Skeletal muscle satellite cell (primary cell): ENCODE measurements at regions not wholly inside any gene's neighbourhood (a gene's known extent, or its start where the extent isn't known, plus 50 kb on each side); places are given as distances from the start of the nearest gene placed in this dataset.

ENCODE experiments used
- H3K27me3 ChIP-seq: 2 replicates; pipeline ENCODE4 v1.7.0; 2013; ENCODE audit warnings: low read length; ENCODE audit not compliant: control insufficient read depth, insufficient read depth
- H3K36me3 ChIP-seq: 2 replicates; pipeline ENCODE4 v1.7.0; 2013; ENCODE audit warnings: mild to moderate bottlenecking, control low read depth, low read length; ENCODE audit not compliant: insufficient read depth
- H3K4me1 ChIP-seq: 2 replicates; pipeline ENCODE4 v1.7.0; 2013; ENCODE audit warnings: low read length; ENCODE audit not compliant: control insufficient read depth, insufficient read depth
- H3K4me2 ChIP-seq: 2 replicates; pipeline ENCODE4 v1.7.0; 2013; ENCODE audit warnings: mild to moderate bottlenecking, low read length
- H3K4me3 ChIP-seq: 2 replicates; pipeline ENCODE4 v1.7.0; 2013; ENCODE audit warnings: low read length
- H3K9ac ChIP-seq: 2 replicates; pipeline ENCODE4 v1.7.0; 2013; ENCODE audit warnings: mild to moderate bottlenecking, low read depth, low read length, moderate library complexity
- H3K9me3 ChIP-seq: replicated peaks from 2 replicates; pipeline ENCODE4 v1.7.0; 2013; ENCODE audit warnings: mild to moderate bottlenecking, control low read depth, low read length

DNA sequence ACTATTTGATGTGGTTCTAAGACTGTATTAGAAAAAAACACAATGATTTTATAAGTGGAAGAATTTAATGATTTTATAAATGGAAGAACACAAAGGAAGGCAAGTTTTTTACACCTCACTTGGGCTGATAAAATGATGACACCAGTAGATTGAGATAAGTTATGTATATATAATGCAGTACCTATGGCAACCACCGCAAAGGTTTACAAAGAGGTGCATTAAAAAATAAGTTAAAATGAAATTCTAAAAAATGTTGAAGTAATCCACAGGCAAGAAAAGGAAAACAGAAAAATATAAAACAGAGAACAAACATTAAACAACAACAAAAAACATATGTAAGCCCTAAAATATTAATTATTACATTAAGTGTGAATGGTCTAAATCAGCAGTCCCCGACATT lies 490.9 kb upstream of the AADAT start:
- Histone ChIP-seq H3K9me3 (no peaks in the 10 kb centered on the region), H3K4me1 (no peaks in the 10 kb centered on the region), H3K9ac (no peak overlapping the region), H3K4me2 (no peak overlapping the region), H3K36me3 (no peaks in the 10 kb centered on the region), H3K4me3 (no peak overlapping the region), H3K27me3 (no peaks in the 10 kb centered on the region)

DNA sequence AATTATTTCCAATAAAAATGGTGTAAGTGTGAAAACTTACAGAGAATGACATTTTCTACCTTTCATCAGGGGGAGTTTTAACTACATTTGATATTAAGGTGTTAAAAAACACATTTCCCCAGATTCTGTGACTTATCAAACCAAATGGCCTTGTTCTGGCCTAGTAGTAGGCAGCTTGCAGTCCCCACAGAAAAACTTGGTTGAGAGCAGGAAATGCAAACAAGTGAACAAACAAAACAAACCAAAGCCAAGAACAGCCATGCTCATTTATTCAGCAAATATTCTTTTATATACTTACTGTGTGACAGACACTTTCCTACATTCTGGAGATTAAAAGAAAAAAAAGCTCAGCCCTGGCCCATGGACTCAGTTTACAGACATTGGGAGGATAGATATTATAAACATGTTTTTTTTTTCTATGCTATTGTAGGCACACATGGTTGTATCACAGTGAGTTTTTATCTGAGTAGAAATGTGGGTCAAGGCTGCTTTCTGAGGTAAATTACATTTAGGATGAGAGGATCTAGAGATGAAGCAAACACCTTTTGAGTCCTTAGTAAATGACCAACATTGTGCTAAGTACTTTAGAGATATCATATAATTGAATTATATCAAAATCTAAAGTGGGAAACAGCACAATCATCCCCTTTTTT lies 449.2 kb upstream of the AADAT start:
- Histone ChIP-seq H3K4me3 (no peak overlapping the region), H3K36me3 (no peaks in the 10 kb centered on the region), H3K27me3 (no peaks in the 10 kb centered on the region), H3K9ac (no peak overlapping the region), H3K9me3 (peaks cover 2% of the 10 kb centered on the region), H3K4me2 (no peak overlapping the region), H3K4me1 (no peaks in the 10 kb centered on the region)

DNA sequence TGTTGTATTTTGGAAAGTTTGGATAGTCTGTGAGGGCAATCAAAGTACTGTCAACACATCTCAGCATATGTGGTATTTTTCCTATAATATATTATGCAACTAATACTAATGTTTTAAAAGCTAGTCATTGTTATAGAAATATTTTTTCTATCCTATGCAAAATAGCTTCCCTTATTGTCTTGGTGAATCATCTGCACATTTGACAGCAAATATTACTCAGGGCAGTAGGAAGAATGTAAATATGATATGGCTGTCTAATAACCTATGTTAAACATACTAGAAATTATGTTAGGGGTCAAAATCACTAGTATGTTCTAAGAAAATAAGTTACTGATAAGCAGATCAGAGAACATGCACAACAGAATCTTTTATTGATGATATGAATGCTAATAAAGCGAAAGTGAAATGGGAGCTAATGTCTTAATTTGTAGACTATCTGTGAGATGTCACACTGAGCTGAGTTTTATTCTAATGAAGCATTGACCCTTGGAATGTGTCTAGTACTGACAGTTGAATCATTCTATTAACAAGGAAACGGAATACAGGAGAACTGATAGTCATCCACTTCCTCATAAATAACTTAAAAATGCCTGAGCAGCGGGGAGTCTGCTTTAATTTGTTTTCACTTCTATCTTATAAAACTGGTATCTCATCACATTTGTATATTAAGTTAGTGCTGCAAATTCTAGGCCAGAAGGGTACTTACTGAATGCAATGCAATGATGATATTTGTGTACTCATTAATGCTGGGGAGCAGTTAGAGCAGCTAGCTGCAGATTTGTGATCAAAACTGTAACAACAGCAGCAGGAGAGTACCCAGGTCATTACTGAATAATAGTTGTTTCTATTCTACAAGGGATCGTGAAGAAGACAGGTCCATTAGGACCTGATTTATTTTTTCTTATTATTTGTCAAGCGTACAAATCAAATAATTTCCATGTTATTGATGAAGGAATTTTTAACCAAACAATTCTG lies 440.3 kb upstream of the AADAT start:
- H3K9ac ChIP-seq, result no peak overlapping the region
- no peak overlapping the region for H3K4me3 ChIP-seq
- H3K27me3 ChIP-seq, result no peaks in the 10 kb centered on the region
- no peaks in the 10 kb centered on the region for H3K4me1 ChIP-seq
- H3K36me3 ChIP-seq, result no peaks in the 10 kb centered on the region
- peak overlapping the region; percentile 16 for H3K4me2 ChIP-seq
- no peaks in the 10 kb centered on the region for H3K9me3 ChIP-seq

DNA sequence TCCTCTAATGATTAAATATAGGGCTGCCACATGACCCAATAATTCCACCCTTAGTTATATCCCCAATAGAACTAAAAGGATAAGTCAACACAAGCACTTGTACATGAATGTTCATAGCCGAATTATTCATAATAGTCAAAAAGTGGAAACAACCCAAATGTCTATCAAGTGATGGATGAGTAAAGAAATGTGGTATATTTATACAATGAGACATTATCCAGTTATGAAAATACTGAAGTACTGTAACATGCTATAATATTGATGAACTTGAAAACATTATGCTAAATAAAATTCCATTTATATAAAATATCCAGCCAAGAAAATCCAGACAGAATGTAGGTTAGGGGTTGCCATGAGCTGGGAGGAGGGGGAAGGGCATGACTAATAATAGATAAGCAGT lies 436.7 kb upstream of the AADAT start:
- no peak overlapping the region for H3K4me2 ChIP-seq
- no peaks in the 10 kb centered on the region for H3K9me3 ChIP-seq
- H3K36me3 ChIP-seq, result no peaks in the 10 kb centered on the region
- no peak overlapping the region for H3K4me3 ChIP-seq
- no peaks in the 10 kb centered on the region for H3K4me1 ChIP-seq
- H3K27me3 ChIP-seq, result no peaks in the 10 kb centered on the region
- H3K9ac ChIP-seq, result no peak overlapping the region

DNA sequence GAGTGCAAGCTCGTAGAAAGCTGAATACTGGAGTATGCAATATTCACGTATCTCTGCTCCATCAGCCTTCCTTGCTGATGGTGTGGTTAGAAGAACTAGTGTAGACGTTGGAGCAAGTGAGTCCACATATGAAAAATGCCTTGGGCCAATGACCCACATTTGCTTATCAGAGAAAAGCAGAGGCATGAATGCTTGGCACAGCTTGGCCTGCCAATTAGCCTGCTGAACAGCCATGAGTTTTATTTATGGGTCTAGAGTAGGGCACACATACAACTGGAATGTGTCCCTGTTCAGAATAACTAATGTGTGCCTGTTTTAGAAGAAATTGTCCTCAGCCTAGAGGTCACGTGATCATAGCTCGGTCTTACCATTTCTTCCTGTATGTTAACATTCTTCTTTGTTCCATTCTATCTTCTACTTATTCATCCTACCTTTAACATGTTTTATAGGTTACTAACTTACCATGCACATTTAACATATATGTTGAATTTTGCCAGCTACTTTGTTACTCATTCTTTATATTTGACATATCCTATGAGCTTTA lies 432.7 kb upstream of the AADAT start:
- no peaks in the 10 kb centered on the region for H3K9me3 ChIP-seq
- H3K4me3 ChIP-seq, result no peak overlapping the region
- H3K9ac ChIP-seq, result no peak overlapping the region
- H3K36me3 ChIP-seq, result no peaks in the 10 kb centered on the region
- H3K4me1 ChIP-seq, result no peaks in the 10 kb centered on the region
- no peaks in the 10 kb centered on the region for H3K27me3 ChIP-seq
- no peak overlapping the region for H3K4me2 ChIP-seq

DNA sequence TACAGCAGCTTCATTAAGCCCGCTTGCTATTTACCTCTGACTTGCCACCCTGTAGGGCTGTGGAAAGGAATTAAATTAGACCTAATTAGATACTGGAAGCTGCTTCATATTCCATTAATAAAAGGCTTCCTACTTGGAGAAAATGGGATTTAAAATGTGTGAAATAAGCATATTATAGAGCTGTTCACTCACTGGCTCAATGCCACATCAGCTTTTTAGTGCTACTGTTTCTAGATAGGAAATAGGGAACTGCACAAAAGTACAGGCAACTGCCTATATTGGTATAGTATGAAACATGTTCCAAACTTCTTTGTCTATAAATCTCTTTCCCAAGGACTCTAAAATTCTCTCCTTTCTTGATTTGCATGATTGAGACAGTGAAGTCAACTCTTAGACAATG lies 407.9 kb upstream of the AADAT start:
- H3K4me2 ChIP-seq, result no peak overlapping the region
- H3K4me3 ChIP-seq, result no peak overlapping the region
- no peaks in the 10 kb centered on the region for H3K9me3 ChIP-seq
- no peak overlapping the region for H3K9ac ChIP-seq
- no peaks in the 10 kb centered on the region for H3K27me3 ChIP-seq
- no peaks in the 10 kb centered on the region for H3K4me1 ChIP-seq
- no peaks in the 10 kb centered on the region for H3K36me3 ChIP-seq

DNA sequence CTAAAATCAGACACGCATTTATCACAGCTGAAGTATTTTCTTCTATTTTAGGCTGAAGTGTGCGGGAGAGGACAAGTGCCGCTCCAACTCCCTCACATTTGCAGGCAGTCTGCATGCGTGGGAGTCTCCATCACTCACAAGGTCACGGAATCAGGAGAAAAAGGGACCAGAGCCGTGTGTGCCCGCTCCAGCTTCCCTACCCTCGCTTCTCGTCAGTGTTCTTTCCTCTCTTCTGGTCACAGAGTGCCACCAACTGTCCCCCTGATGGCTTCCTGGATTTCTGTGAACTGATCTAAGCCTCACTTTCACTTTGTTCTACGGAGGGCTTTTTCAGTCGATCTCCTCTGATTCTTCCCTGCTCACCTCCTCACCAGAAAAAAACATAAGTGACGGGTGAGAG lies 407.4 kb upstream of the AADAT start:
- H3K9me3 ChIP-seq, result no peaks in the 10 kb centered on the region
- no peak overlapping the region for H3K9ac ChIP-seq
- H3K4me2 ChIP-seq, result no peak overlapping the region
- H3K4me3 ChIP-seq, result no peak overlapping the region
- H3K36me3 ChIP-seq, result no peaks in the 10 kb centered on the region
- no peaks in the 10 kb centered on the region for H3K4me1 ChIP-seq
- H3K27me3 ChIP-seq, result no peaks in the 10 kb centered on the region

DNA sequence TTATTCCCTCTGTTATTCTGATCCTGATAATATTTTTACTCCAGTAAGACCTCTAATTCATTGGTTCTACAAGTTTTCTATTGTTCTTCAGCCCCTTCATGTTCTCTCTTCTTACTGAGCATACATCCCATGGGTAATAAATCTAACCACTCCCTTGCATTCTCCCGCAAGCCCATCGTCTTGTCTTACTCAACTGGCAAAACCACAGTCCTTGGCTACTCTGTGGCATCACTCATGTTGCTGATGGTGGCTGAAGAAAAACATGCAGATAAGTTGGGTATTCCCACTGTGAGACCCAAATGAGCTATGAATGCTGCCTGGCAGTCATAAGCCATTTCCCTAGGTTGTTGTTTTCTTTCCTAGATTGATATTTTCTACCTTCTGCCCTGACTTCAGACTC lies 402.2 kb upstream of the AADAT start:
- Histone ChIP-seq H3K27me3 (no peaks in the 10 kb centered on the region), H3K36me3 (no peaks in the 10 kb centered on the region), H3K4me2 (no peak overlapping the region), H3K4me1 (no peaks in the 10 kb centered on the region), H3K4me3 (no peak overlapping the region), H3K9ac (no peak overlapping the region), H3K9me3 (no peaks in the 10 kb centered on the region)

DNA sequence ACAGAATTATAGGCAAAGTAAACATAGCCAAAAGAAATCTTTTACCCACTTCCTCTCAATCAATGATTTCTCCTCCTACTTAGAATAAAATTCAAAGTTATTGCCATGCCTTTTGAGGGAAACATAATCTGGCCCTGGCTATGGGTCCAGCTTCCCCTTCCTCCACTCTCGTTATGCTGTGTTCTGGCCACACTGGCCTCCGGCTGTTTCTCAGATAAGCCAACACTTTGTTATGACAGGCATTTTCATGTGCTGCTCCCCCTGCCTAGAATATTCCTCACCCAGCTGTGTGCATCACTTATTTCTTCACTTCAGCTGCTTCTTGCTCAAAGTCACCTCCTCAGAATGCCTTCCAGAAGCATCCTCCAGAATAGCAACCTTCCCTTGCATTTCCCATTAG lies 386.6 kb upstream of the AADAT start:
- no peaks in the 10 kb centered on the region for H3K9me3 ChIP-seq
- no peaks in the 10 kb centered on the region for H3K36me3 ChIP-seq
- no peaks in the 10 kb centered on the region for H3K27me3 ChIP-seq
- H3K4me2 ChIP-seq, result no peak overlapping the region
- no peaks in the 10 kb centered on the region for H3K4me1 ChIP-seq
- no peak overlapping the region for H3K4me3 ChIP-seq
- H3K9ac ChIP-seq, result no peak overlapping the region

DNA sequence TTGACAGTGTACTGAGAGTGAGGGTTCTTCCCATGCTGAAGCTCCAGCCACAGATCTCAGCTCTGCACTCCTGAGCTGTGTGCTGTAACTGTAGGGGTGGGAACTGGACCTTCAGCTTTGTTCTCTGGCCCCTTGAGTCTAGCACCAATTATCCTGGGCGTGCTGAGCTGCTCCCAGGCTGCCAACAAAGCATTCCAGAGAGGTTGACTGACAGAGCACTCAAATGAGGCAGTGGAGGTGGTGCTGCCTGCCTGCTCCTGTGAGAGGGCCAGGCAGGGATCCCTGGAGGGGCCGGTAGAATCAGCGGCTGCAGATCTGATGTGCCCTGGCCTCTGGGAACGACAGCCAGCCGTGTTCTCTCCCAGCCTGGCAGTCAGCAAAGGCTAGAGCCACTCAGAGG lies 375.7 kb upstream of the AADAT start:
- no peaks in the 10 kb centered on the region for H3K36me3 ChIP-seq
- peaks cover 5% of the 10 kb centered on the region for H3K9me3 ChIP-seq
- no peaks in the 10 kb centered on the region for H3K4me1 ChIP-seq
- no peak overlapping the region for H3K9ac ChIP-seq
- H3K4me3 ChIP-seq, result no peak overlapping the region
- H3K4me2 ChIP-seq, result no peak overlapping the region
- no peaks in the 10 kb centered on the region for H3K27me3 ChIP-seq

DNA sequence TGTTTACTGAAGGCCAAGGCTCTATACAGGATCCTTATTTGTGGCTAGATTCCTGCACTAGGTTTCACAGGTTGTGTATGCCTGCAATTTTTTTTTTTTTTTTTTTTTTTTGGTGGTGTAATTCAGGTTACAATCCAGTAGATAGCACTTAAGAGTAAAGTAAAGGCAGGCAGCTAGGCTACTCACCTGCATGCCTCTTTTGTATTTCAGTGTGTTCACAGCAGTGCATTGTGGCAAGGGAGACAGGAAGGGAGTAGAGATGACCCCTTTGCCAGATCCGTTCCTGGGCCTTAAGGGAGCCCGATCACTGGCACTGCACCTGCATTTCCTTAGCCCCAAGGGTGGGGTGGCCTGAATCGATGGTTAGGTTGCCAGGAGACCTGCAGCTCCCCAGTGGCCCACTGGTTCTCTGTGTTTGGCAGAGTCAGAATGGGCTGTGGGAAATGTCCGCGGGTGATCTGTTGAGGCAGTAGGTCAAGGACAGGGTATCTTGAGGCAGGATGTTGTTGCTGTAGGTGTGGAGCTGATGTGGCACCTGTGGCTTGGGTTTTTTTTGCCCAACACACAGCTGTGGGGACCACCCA lies 374.9 kb upstream of the AADAT start:
- Histone ChIP-seq H3K4me2 (no peak overlapping the region), H3K4me1 (no peaks in the 10 kb centered on the region), H3K9ac (no peak overlapping the region), H3K27me3 (no peaks in the 10 kb centered on the region), H3K36me3 (no peaks in the 10 kb centered on the region), H3K9me3 (peaks cover 5% of the 10 kb centered on the region), H3K4me3 (no peak overlapping the region)
